Type B pancreatic cell (in vitro differentiated cells): ENCODE measurements at regions not wholly inside any gene's neighbourhood (a gene's known extent, or its start where the extent isn't known, plus 50 kb on each side); places are given as distances from the start of the nearest gene placed in this dataset.
"Not testable (repeated sequence)": the region's sequence is repeated elsewhere in the genome, so short reads cannot be mapped to it uniquely, and the experiment has no call there.

Experiments
- DNase-seq: peaks from one replicate; pipeline ENCODE4 v3.0.0; 2021; ENCODE audit warnings: mixed read lengths; ENCODE audit not compliant: unreplicated experiment; ENCODE audit errors: extremely low spot score
- H3K27ac Mint-ChIP-seq: 2 replicates; pipeline ENCODE4 v1.8.0; 2021; ENCODE audit warnings: mild to moderate bottlenecking, mixed read lengths
- H3K27me3 Mint-ChIP-seq: 2 replicates; pipeline ENCODE4 v1.8.0; 2021; ENCODE audit warnings: mixed read lengths
- H3K36me3 Mint-ChIP-seq: 2 replicates; pipeline ENCODE4 v1.8.0; 2021; ENCODE audit warnings: mixed read lengths
- H3K4me1 Mint-ChIP-seq: one replicate; pipeline ENCODE4 v1.8.0; 2021; ENCODE audit warnings: mixed read lengths; ENCODE audit not compliant: unreplicated experiment
- H3K4me3 Mint-ChIP-seq: 2 replicates; pipeline ENCODE4 v1.8.0; 2021; ENCODE audit warnings: mild to moderate bottlenecking, mixed read lengths
- H3K9me3 Mint-ChIP-seq: 2 replicates; pipeline ENCODE4 v1.8.0; 2021; ENCODE audit warnings: mixed read lengths
- TF ChIP-seq, protein P1 (sequence below): fragments of 200-600 bp; sonication (generic); conservative IDR thresholded peaks from 2 replicates; pipeline ENCODE4 v1.5.0; 2021; ENCODE audit warnings: antibody characterized with exemption, mild to moderate bottlenecking

DNA sequence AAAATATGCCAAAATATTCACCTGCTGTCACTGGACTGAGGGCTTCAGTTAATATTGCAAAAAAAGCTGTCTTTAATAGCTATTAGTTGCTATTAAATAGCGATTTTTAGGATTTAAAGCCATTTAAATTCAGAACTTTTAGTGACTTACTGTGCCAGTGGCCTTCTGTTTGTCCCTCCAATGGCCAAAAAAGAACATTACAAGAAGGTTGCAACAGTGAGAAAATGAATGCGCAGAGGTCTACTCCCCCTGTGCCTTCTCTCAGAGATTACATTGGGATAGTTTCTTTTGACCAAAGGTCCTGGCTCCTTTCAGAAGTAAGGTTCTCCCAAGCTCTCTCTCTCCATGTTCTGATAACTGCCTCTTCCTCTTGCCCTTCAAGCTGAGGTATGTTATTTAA lies 930.3 kb upstream of the ARRDC3 start:
- peaks cover 4% of the 10 kb centered on the region for H3K27me3 Mint-ChIP-seq
- no peak overlapping the region for H3K4me3 Mint-ChIP-seq
- H3K9me3 Mint-ChIP-seq = no peaks in the 10 kb centered on the region
- H3K27ac Mint-ChIP-seq = no peak overlapping the region
- TF ChIP-seq, protein P1, sequence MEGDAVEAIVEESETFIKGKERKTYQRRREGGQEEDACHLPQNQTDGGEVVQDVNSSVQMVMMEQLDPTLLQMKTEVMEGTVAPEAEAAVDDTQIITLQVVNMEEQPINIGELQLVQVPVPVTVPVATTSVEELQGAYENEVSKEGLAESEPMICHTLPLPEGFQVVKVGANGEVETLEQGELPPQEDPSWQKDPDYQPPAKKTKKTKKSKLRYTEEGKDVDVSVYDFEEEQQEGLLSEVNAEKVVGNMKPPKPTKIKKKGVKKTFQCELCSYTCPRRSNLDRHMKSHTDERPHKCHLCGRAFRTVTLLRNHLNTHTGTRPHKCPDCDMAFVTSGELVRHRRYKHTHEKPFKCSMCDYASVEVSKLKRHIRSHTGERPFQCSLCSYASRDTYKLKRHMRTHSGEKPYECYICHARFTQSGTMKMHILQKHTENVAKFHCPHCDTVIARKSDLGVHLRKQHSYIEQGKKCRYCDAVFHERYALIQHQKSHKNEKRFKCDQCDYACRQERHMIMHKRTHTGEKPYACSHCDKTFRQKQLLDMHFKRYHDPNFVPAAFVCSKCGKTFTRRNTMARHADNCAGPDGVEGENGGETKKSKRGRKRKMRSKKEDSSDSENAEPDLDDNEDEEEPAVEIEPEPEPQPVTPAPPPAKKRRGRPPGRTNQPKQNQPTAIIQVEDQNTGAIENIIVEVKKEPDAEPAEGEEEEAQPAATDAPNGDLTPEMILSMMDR = peak; percentile 54
- no peak for DNase-seq
- no peaks in the 10 kb centered on the region for H3K36me3 Mint-ChIP-seq
- H3K4me1 Mint-ChIP-seq = peaks cover 20% of the 10 kb centered on the region

DNA sequence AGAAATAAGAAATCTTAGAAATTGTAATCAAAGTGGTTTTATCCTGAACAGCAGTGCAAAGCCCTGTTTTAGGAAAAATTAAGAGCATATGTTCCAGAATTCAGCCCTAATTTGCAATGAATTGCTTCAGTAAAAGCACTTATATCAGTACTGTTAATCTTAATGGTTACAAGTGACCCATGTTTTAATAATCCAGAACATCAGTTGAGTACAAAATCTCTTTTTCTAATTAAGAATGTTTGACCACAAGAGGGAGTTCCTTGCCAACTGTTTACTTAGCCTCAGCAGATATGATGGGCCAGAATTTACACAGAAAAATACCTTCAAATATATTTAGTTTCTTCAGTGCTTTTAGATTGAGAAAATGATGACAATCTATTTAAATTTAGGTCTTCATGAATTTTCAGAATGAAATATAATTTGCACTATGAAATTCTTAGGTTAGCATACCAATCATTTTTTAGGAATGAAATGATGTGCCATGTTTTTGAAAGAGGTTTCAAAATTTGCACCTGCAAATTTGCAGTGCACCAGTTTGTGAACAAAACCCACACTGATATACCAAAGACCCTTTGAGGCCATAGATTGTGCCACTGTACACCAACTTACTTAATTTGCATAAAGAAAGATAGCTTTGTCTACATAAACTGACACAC lies 926.3 kb upstream of the ARRDC3 start:
- Mint-ChIP-seq H3K9me3 (no peaks in the 10 kb centered on the region), H3K4me3 (no peak overlapping the region), H3K36me3 (no peaks in the 10 kb centered on the region), H3K27ac (no peak overlapping the region), H3K27me3 (peaks cover 4% of the 10 kb centered on the region), H3K4me1 (peaks cover 22% of the 10 kb centered on the region)
- DNase-seq = no peak
- TF ChIP-seq, protein P1 = peak; percentile 85

DNA sequence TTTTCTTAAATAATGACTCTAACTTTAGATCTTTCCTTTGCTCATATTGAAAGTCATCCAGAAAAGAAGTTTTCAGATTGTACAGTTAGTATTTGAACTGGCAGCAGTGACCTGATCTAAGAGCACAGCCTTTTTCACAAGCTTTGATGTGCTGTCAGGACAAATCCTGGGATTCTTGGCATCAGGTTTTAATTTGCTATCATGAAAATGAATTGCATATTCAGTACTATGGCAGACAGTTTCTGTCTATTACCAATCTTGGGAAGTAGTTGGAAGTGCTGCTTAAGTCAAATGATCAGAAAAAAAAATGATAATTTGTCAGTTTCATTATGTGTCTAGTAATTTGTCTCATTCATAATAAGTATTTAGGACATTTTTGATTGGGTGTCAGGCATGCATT lies 925.6 kb upstream of the ARRDC3 start:
- Mint-ChIP-seq H3K27me3 (peaks cover 2% of the 10 kb centered on the region), H3K36me3 (no peaks in the 10 kb centered on the region), H3K27ac (no peak overlapping the region), H3K4me1 (peaks cover 22% of the 10 kb centered on the region), H3K4me3 (no peak overlapping the region), H3K9me3 (no peaks in the 10 kb centered on the region)
- TF ChIP-seq, protein P1 = no peak
- DNase-seq = no peak

DNA sequence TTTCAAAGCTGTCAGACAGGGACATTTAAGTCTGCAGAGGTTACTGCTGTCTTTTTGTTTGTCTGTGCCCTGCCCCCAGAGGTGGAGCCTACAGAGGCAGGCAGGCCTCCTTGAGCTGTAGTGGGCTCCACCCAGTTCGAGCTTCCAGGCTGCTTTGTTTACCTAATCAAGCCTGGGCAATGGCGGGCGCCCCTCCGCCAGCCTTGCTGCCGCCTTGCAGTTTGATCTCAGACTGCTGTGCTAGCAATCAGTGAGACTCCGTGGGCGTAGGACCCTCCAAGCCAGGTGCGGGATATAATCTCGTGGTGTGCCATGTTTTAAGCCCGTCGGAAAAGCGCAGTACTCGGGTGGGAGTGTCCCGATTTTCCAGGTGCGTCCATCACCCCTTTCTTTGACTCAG lies 919.2 kb upstream of the ARRDC3 start:
- not testable (repeated sequence) for H3K4me1 Mint-ChIP-seq, H3K27me3 Mint-ChIP-seq, H3K9me3 Mint-ChIP-seq, H3K4me3 Mint-ChIP-seq, DNase-seq, H3K36me3 Mint-ChIP-seq, H3K27ac Mint-ChIP-seq

DNA sequence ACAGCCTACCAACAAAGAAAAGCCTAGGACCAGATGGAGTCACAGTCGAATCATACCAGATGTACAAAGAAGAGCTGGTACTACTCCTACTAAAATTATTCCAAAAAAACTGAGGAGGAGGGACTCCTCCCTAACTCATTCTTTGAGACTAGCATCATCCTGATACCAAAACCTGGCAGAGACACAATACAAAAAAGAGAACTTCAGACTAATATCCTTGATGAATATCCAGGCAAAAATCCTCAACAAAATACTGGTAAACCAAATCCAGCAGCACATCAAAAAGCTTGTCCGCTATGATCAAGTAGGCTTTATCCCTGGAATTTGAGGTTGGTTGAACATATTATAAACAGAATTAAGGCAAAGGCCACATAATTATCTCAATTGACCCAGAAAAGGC lies 900.4 kb upstream of the ARRDC3 start:
- no peak for DNase-seq
- TF ChIP-seq, protein P1 = no peak
- H3K27ac Mint-ChIP-seq = no peak overlapping the region

DNA sequence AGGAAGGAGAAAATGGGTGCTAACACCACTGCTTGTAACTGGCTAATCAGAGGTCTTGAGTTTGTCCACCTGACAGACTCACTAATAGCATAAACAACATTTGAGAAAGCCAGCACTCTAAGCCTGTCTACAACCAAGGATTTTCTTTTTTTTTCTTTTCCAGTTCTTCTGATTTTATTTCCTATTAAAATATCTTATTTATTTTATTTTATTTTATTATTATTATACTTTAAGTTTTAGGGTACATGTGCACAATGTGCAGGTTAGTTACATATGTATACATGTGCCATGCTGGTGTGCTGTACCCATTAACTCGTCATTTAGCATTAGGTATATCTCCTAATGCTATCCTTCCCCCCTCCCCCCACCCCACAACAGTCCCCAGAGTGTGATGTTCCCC lies 888.6 kb upstream of the ARRDC3 start:
- H3K4me1 Mint-ChIP-seq, H3K9me3 Mint-ChIP-seq, H3K36me3 Mint-ChIP-seq, H3K27me3 Mint-ChIP-seq, H3K27ac Mint-ChIP-seq, H3K4me3 Mint-ChIP-seq, DNase-seq: not testable (repeated sequence)

More for the DNA sequence above, 900.4 kb upstream of the ARRDC3 start:
- Mint-ChIP-seq H3K4me1 (no peaks in the 10 kb centered on the region), H3K27me3 (no peaks in the 10 kb centered on the region), H3K4me3 (no peak overlapping the region), H3K9me3 (peaks cover 11% of the 10 kb centered on the region), H3K36me3 (no peaks in the 10 kb centered on the region)

DNA sequence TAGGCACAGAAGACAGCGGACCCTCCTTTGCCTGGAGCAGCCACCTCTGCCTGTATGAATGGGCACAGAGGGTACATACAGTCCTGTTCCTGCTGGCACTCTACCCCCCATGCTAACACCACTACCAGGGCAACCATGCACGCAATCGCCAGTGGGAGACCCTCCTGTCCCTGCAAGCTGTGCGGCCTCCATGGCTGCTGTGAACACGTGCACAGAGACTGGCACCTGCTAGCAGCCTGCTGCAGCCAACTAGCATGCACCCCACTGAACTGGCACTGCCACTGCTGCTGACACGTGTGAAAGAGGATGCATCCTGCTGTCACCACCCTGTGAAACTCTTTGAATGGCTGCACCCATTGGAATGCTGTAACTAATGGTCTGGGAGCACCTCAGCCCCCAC lies 885.2 kb upstream of the ARRDC3 start:
- TF ChIP-seq, protein P1 = no peak
- Mint-ChIP-seq H3K4me3 (no peak overlapping the region), H3K27me3 (no peaks in the 10 kb centered on the region), H3K4me1 (no peaks in the 10 kb centered on the region), H3K36me3 (no peaks in the 10 kb centered on the region), H3K27ac (no peak overlapping the region), H3K9me3 (no peaks in the 10 kb centered on the region)
- DNase-seq = no peak
